Dermis microvascular lymphatic vessel endothelial cell (primary cell): ENCODE measurements at regions not wholly inside any gene's neighbourhood (a gene's known extent, or its start where the extent isn't known, plus 50 kb on each side); places are given as distances from the start of the nearest gene placed in this dataset.

Experiments
- DNase-seq, 2 donors: peaks; one replicate each; pipeline versions ENCODE4 v3.0.0 to v3.0.0-alpha.2; 2010; ENCODE audit warnings: low read depth in 2 of 2

DNA sequence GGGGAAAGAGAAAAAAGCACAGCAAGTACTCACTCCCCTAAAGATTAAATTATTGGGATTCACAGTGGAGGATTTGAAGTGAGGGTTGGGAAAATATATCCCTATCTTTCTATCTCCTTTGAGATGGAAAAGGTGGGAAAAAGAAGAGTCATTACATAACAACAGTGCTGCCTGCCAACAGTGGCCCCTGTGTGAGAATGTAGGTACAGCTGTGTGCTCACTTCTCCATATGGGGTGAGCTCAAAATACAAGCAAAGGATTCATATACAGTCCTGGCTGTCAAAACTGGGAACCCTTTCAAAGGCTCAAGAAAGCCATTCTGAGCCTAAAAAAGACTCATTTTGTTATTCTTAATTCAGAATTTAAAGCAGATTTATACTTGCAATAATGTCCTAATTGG, 458.5 kb downstream of the GPAM start:
- no peak for DNase-seq

DNA sequence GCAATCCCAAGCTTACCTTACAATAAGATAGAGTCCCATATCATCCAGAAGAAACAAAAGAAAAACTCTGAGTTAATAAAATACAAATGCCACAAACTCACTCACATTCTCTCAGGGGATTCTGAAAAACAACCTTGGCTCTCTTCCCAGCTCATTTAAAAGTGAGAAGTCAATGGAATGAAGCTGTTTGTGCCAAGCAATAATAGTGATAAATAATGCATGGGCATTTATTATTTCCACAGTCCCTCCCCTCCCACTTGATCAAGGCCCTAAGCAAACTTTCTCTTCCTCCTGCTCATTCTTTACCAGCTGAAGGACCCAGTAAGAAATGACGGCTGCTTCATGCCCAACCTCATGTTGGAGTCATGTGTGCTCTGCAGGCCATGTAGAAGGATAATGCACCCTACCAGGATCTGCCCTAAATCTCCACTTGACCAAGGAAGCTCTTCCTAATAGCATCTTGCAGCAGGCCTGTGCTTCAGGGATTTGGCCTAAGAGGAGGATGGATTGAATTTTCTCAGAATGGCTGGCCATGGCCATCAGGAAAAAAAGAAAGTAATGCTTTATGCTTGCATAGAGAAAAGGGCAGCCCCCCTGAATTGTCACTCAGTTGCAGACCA, 451.3 kb downstream of the GPAM start:
- no peak for DNase-seq

DNA sequence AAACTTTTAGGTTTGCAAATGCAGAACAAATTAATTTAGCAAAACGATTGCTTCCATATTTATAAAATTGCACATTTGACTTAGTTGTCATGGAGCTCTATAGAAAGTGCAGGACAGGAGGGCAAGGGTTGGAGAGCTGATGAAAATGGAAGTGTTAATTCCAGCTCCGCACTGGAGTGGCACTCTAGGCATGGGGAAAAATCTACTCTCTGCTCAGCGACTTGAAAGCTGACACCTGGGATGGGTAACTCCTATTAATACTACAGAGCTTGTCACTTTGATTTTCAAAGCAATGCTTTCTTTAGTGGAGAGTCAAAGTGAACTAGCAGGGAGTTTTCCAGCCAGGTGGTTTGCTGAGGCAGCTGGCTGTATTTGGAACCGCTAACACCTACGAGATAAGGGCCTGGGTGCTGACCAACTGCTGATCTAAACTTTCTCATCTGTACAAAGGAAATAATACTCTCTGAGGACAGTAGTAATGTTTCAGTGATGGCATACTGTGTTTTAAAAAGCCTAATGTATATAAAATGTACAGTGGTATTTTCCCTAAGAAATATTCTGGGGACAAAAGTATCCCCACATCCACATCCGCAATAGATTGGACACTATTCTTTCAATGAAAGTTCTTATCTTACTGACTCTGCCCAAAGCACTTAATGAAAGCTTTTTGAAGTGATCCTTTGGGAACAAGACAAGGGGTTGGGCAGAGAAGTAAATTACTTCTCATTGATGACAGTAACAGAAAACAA, 444.3 kb downstream of the GPAM start:
- DNase-seq, result no peak

DNA sequence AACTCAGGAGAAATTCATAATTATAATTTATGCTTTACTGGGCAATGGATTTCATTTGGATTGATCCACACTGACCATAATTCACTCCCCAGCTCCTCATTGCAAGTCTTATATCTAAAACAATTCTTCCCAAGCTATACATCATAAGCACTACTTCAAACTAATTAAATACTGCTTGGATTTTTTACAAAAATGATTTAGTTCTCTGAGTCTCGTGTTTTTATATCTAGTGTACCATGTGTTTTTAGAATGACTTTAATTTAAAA, 443.8 kb downstream of the GPAM start:
- no peak for DNase-seq

DNA sequence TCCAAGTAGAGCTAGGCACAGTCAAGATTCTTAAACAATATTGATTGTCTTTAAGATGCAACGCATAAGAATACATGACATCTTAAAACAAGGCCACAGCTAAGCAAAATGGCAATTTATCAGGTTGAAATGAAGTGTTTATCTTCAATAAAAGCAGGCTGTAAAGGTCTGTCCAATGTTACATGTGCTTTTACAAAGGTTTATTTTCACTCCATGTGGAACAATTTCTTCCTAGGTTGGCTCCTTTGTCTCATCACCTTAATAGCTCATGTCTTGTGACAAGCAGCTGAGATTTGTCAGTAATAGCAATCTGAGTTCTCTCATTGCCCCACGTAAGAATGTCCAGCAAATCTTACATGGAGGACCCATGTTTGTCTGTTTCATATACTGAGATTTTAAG, 437.6 kb downstream of the GPAM start:
- no peak for DNase-seq

DNA sequence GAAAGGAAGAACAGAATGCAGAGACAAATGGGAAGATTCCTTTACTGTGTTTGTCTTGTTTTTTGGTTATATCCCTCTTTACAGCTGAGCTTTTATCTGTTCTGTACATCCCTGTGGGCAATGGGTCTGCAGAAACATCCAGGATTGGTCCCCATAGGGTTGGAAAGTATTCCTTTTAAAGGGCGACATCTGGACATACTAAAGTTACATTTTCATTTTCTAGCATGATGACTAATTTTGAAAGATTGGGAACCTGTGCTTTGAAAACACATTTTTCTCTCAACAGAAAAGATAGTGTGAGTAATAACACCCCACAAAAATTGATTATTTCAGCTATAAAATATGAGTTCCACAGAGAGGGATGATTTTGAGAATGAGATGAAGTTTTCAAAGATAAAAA, 435.8 kb downstream of the GPAM start:
- DNase-seq, result no peak

DNA sequence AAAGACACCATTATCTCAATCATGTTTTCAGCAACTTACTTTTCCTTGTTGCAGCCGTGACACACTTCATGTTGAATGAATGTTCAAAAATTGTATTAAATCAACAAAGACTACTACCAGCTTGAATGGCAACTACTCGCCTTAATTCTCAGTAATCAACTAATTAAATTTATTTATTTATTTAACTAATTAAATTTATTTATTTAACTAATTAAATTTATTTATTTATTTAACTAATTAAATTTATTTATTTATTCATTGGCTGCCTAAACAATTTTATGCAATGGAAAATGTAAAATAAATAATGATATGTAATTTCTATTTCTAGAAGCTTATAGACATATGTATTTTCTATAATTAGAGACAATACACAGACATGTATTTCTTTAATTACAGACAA, 435.4 kb downstream of the GPAM start:
- DNase-seq, result no peak

DNA sequence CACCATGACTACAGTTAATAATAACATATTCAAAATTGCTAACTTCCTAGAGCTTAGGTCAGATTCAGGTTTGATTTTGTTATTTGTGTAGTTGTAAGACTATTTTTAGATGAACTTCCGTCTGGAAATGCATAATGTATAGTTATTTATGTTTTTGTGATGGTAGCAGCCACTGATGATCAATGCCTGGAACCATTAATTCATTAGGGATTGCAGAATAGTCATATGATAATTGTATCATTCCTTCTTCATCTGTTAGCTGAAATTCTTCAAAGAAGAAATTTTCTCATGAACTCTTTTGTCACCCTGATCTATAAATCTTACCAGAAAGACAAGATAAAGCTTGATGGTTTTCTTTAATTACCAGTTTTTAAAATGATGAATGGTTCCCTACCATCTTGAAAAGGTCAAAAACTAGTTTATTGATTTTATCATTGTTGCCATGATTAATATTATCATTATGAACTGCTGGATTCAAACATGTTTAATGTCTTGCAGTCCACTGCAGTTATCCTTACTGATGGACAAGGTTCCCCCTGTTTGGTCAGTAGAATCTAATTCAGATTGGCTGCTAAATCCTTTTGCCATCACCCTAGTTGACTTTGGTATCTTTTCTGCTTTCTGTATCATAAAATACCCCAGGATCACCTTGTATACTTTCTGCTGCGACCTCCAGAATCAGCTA, 433.3 kb downstream of the GPAM start:
- no peak for DNase-seq

DNA sequence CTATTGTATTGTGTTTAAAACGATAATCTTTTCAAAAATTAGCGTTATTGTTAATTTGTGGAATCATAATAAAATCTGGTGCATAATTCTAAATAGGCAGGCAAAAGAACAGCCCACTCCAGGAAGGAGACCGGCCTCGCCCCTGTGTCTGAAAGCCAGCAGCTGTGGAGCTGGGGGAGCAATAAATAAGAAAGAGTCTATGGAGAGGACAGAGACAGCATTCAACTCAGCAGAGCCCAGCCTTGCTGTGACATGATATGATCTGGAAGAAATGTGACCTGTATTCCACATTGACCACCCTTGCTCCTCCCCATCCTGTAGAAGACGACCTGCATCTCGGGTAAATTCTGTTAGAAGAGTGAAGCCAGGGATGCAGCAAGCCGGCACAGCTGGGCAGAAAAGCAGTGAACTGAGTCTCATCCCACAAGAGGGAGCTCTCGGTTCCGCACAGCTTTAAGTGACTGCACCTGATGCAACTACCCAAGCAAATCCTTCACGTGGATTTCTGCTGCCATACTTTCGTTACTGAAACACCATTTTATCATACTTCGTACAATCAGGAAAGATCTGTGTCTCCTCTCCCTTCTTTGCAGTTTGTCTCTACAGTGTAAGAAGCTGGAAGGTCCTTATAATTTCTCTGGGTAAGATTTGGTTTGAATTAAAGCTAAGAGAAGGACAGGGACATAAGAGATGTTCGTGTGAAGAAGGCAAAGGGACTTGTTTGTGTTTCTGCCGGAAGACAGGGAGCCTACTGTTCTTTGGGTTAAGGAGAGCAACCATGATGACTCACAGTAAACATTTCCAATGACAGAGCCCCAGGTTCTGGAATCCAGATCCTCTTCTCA, 427.1 kb downstream of the GPAM start:
- no peak for DNase-seq

DNA sequence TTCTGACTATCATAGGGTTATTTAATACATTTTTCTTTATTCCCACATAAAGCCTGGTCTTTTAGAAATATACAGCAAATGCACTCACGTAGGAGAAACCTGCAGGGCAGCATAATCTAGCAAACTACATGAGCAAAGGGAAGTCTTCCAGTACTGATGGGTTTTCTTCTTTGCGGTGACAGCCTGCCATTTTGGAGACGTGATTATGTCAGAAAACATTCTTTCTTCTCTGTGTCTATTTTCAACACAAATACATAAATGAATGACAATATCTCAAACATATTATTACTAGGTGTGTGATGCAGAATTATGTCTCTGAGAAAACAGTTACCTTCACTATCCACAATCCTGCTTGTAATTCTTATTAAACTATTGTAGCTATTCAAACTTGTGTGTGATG, 425.0 kb downstream of the GPAM start:
- DNase-seq, result no peak

DNA sequence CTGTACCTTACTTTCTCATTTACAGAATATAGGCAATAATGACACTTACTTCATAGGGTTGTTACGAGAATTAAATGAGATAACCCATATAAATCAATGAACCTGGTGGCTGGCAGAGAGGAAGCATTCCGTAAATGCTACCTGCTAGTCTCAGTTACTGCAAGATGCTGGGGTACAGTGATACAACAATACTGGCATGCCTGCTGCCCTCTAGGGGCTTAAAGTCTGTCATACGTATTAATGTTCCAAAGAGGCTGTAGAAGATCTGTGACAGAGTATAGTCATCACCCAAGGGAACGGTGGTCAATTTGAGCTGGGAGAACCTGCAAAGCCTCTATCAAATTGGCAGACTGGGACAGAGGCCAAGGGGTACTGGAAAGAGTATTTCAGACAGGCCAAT, 421.5 kb downstream of the GPAM start:
- DNase-seq, result no peak

DNA sequence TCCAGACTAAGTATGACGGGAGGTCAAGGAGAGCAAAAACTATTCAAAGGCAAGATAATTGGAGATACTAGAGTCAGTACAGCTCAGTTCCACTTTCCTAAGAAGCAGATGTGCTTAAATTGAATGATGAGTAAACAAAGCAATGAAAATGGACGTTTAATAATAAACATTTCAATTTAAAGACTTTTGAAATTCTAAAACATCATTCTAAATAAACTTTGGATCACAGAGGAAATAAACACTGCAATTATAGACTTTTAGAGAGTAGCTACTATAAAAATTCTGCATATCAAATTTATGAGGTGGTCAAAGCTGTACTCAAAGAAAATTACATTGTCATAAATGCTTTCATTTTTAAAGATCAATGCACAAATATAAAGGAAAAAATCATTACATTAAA, 418.3 kb downstream of the GPAM start:
- DNase-seq, result no peak

DNA sequence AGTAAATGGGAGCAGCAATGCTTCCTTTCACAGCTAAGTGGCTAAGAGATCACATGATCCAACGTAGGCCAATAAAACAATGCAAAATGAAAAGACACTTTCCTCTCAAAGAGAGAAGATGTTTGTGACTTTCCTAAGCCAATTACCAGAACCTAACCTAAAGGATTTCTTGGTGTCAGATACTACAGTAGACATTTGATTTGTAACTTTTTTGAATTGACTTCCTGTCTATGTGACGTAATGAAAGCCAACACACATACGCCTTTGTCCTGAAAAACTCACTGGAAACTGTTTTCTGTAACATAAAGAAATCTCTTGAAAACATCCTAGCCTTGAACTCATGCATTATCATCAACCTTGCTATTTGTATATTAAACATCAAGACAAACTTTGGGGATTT, 417.1 kb downstream of the GPAM start:
- DNase-seq, result no peak

DNA sequence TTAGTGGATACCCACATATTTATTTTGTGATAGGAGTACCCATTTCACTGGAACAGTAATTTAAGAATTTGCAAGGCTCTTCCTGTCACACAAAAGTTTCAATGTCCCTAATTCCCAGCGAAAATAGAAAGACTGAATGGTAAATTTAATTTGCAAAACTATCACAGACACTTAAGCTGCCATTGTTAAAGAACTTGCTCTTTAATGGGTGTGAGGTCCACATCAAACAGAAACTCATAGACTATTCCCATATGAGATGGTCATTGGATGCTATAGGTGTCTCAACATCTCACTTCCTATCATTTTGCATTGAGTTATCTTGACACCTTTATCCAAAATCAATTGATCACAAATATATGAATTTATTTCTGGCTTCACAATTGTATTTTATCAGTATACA, 415.9 kb downstream of the GPAM start:
- no peak for DNase-seq

DNA sequence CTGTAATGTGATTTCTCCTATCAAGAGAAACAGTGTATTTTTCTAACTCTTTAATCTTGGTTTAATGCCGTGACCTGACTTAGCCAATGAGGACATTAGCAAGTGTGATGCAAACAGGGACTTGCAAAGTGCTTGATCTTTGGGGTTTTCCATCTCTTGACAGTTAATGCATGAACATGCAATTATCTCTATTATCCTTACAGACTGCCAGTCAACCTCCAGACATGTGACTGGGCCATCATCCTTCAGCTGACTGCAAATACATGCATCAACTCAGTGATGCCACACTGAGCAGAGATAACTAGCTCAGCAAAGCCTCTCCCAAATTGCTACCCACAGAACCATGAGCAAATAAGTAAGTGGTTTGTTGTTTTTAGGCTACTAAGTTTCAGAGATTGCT, 409.6 kb downstream of the GPAM start:
- DNase-seq, result no peak

DNA sequence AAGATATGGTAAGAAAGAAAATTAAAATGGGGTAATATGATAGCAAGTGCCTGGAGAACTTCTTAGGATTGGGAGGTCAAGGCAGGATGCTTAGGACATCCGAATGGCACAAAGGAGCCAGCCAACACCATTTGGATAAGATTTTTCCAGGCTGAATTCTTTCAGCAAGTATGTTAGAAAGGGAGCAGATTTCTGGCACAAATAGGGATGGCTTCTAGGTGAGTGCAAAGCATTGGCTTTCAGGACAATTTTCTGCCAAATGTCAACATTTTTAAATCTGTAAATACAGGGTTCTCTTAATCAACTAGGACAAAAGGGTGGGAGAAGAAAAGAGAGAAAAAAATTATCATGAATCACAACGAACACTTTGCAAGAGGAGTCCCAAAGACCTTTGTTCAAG, 409.1 kb downstream of the GPAM start:
- no peak for DNase-seq

DNA sequence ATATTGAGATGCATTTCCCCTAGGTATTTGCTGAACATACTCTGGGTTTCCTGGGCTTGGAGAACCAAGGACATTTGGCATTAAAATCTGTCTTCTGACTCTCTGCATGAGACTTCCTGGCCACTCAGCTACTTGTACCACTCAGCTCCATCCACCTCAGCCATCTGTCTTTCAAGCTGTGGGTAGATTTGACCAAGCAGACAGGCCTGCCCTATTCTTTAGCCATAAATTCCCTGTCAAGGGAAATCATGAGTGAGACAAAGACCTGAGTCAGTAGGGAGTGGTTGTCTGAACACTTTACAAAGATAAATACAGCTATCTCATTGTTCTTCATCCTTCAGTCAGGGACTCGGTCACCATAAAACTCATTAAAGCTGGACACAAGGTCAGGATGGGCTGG, 399.1 kb downstream of the GPAM start:
- DNase-seq, result no peak

DNA sequence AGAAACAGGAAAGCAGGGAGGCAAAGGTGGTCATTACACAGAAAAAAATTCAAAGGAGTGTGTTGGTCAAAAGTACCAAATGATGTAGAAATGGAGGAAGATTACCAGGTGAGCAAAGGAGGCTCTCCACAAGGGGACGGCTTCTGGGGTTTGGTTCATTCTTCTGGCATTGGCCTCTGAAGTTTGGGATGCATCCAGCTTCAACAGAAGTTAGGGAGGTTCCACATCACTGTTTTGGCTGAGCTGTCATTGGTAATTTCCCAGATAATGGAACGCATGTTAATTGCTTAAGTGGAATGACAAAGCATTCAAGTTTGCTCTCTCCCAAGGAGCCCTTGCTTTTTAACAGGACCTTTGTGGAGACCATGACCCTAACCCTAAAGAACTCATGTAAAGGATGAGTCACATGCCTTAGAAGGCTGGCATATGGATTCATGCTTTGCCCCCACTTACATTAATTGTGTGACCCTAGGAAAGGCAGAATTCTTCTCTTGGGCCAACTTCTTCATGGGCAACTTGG, 398.6 kb downstream of the GPAM start:
- DNase-seq, result no peak

DNA sequence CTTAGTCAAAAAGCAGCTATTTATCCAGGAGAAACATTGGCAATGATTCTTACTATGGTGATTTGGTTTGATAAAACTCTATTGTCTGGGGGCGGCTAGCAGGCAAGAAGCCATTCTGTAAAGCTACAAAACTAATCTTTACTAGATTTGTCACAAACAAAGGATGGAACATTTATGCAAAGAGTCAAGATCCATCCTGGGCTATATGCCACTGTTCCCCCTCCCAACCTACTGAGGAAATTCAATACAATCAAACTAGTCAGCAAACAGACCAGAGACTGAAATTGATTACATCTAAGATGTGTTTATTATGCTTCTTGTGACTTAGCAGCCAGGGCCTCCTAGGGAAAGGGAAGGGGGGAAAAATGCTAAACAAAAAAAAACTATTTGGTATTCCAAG, 397.6 kb downstream of the GPAM start:
- DNase-seq, result no peak

DNA sequence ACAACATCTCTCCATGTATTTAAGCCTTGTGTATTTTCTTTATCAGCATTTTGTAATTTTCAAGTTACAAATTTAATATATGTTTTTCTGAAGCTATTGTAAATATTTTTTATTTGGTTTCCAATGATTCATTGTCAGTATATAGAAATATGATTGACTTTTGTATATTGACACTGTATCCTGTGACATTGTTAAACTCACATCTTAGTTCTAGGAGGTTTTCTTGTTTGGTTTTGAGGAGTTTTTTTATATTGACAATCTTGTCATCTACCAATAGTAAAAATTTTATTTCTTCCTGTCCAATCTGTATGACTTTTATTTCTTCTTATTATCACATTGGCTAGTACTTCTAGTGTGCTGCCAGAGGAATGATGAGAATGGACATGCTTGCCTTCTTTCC, 393.7 kb downstream of the GPAM start:
- DNase-seq, result no peak

DNA sequence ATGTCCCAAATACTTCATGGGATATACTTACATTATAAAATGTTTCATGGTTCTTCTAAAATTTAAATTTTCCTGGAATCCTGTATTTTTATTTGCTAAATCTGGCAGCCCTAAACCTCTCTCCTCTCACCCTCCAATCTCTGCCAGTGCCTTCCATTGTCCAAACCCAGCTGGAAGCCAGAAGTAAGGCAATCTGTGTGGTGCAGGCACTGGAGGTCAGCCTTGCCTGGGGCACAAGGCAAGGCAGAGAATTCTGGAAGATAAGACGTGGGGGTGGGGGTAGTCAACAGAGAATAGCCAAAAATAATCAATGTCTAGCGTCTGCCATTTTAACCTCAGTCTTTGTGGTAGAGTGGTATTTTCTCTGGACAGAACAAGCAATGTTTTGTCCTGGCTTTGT, 381.7 kb downstream of the GPAM start:
- no peak for DNase-seq

DNA sequence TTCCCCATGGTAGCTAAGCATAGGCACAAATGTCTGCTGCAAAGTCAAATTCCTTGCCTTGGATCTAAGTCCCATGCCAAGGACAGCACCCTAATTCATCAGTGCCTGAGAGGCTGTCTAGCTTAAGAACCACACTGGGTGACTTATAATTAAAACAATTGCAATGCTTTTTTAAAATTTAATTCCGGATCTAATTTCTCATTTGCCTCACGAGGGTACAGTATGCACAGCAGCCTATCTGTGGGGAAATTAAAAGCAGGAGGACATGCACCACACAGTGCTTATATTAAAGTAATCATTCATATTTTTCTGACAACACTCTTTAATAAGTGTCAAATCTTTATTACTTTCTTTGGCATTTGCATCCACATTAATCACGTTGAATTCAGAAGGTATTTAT, 378.8 kb downstream of the GPAM start:
- no peak for DNase-seq
